OCI-M1 (cell line): ENCODE measurements at regions not wholly inside any gene's neighbourhood (a gene's known extent, or its start where the extent isn't known, plus 50 kb on each side); places are given as distances from the start of the nearest gene placed in this dataset.
A peak's percentile ranks its signal among the peaks of the same experiment; 100 is the strongest.

Experiments
- DNase-seq: peaks from one replicate; lab custom pipeline; 2025; lab: John Stamatoyannopoulos, UW

GRCh38 chr2:149651229-149651628 is 63.7 kb upstream of the MMADHC start:
- DNase-seq: no peak

GRCh38 chr2:149650006-149650405 is 62.4 kb upstream of the MMADHC start:
- DNase-seq: no peak

- DNase-seq: peak; percentile 75
Observed at GRCh38 chr2:149648282-149649030, 60.9 kb upstream of the MMADHC start.

GRCh38 chr2:149645391-149645790 is 57.8 kb upstream of the MMADHC start:
- no peak for DNase-seq
